HG03457 (cell line): ENCODE measurements at regions not wholly inside any gene's neighbourhood (a gene's known extent, or its start where the extent isn't known, plus 50 kb on each side); places are given as distances from the start of the nearest gene placed in this dataset.
"Not testable (repeated sequence)": the region's sequence is repeated elsewhere in the genome, so short reads cannot be mapped to it uniquely, and the experiment has no call there.

Experiments
- ATAC-seq: cut with Tn5 transposase; IDR thresholded peaks from one replicate; pipeline ENCODE4 v1.9.1; 2021; ENCODE audit warnings: moderate number of reproducible peaks; ENCODE audit not compliant: unreplicated experiment

GRCh38 chr9:78123808-78124207, 92.2 kb upstream of the GNAQ start:
- no peak for ATAC-seq

GRCh38 chr9:78122631-78123030, 91.0 kb upstream of the GNAQ start:
- no peak for ATAC-seq

- ATAC-seq = no peak
Measured at GRCh38 chr9:78121488-78121887, 89.9 kb upstream of the GNAQ start.

- ATAC-seq = peak; percentile 80
Measured at GRCh38 chr9:78118742-78119473, 87.3 kb upstream of the GNAQ start.

GRCh38 chr9:78115073-78115472, 83.5 kb upstream of the GNAQ start:
- no peak for ATAC-seq

- no peak for ATAC-seq
Measured at GRCh38 chr9:78114581-78114980, 83.0 kb upstream of the GNAQ start.

GRCh38 chr9:78112406-78112805, 80.8 kb upstream of the GNAQ start:
- ATAC-seq = no peak

GRCh38 chr9:78112004-78112403, 80.4 kb upstream of the GNAQ start:
- no peak for ATAC-seq

GRCh38 chr9:78109075-78109474, 77.5 kb upstream of the GNAQ start:
- ATAC-seq = no peak

GRCh38 chr9:78106586-78106985, 75.0 kb upstream of the GNAQ start:
- ATAC-seq = not testable (repeated sequence)

GRCh38 chr9:78103971-78104433, 72.4 kb upstream of the GNAQ start:
- peak; percentile 87 for ATAC-seq

GRCh38 chr9:78101247-78101646, 69.6 kb upstream of the GNAQ start:
- no peak for ATAC-seq

- no peak for ATAC-seq
Measured at GRCh38 chr9:78097541-78097940, 65.9 kb upstream of the GNAQ start.

- ATAC-seq = no peak
Measured at GRCh38 chr9:78091731-78092130, 60.1 kb upstream of the GNAQ start.

GRCh38 chr9:78089111-78089510, 57.5 kb upstream of the GNAQ start:
- ATAC-seq = no peak

GRCh38 chr9:78088190-78088589, 56.6 kb upstream of the GNAQ start:
- not testable (repeated sequence) for ATAC-seq
